Large intestine (tissue), 3 donors: ENCODE measurements at regions not wholly inside any gene's neighbourhood (a gene's known extent, or its start where the extent isn't known, plus 50 kb on each side); places are given as distances from the start of the nearest gene placed in this dataset.

Experiments
- DNase-seq, 2 donors: peaks; one replicate each; pipeline versions ENCODE4 v3.0.0 to v3.0.0-alpha.2; 2013
- H3K27ac ChIP-seq: one replicate; pipeline ENCODE4 v1.5.1; 2013; ENCODE audit warnings: low read length
- H3K27me3 ChIP-seq: 2 replicates; pipeline ENCODE4 v1.6.1; 2013; ENCODE audit warnings: low read length; ENCODE audit not compliant: control insufficient read depth, insufficient read depth
- H3K36me3 ChIP-seq: 2 replicates; pipeline ENCODE4 v1.6.1; 2013; ENCODE audit warnings: low read length; ENCODE audit not compliant: control insufficient read depth, insufficient read depth
- H3K4me1 ChIP-seq: one replicate; pipeline ENCODE4 v1.6.1; 2013; ENCODE audit warnings: low read length; ENCODE audit not compliant: control insufficient read depth, insufficient read depth
- H3K4me3 ChIP-seq: one replicate; pipeline ENCODE4 v1.5.1; 2013; ENCODE audit warnings: low read length
- H3K9me3 ChIP-seq: one replicate; pipeline ENCODE4 v1.6.1; 2013; ENCODE audit warnings: mild to moderate bottlenecking, low read depth, low read length, moderate library complexity; ENCODE audit not compliant: control insufficient read depth
- WGBS: methylation state at CpG from one replicate; pipeline ENCODE4 v1.1.5; 2013; ENCODE audit warnings: low lambda C conversion rate; ENCODE audit not compliant: insufficient coverage; 5-methylcytosine and 5-hydroxymethylcytosine counted together

GRCh38 chr2:238741277-238741676 is 106.6 kb upstream of the TWIST2 start:
- Histone ChIP-seq H3K4me3 (no peak overlapping the region), H3K9me3 (no peaks in the 10 kb centered on the region), H3K27ac (no peak overlapping the region), H3K27me3 (no peaks in the 10 kb centered on the region), H3K4me1 (no peaks in the 10 kb centered on the region), H3K36me3 (no peaks in the 10 kb centered on the region)
- DNase-seq, result no peak
- no CpG with 5 or more reads among the region's 2 CpGs for WGBS

DNA sequence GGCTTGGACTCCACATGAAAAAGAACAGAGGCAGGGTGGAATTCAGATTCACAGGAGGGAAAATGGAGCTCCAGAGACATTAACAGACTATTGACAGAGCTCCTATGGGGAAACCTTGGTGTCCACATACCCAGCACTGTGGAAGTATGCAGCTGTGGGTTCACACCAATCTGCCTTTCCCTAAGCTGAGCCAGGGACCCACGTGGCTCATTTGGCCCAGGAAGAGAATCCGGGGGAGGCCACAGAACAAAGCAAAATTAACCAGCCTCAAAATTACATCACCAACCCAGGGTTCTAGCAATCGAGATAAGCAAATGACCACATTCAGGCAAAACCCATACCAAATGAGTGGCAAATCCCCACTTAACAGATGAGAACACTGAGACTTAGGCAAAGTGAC is 105.8 kb upstream of the TWIST2 start:
- Histone ChIP-seq H3K4me1 (no peaks in the 10 kb centered on the region), H3K4me3 (no peak overlapping the region), H3K36me3 (no peaks in the 10 kb centered on the region), H3K27me3 (no peaks in the 10 kb centered on the region), H3K9me3 (no peaks in the 10 kb centered on the region), H3K27ac (no peak overlapping the region)
- no CpG with 5 or more reads among the region's 3 CpGs for WGBS
- no peak for DNase-seq

DNA sequence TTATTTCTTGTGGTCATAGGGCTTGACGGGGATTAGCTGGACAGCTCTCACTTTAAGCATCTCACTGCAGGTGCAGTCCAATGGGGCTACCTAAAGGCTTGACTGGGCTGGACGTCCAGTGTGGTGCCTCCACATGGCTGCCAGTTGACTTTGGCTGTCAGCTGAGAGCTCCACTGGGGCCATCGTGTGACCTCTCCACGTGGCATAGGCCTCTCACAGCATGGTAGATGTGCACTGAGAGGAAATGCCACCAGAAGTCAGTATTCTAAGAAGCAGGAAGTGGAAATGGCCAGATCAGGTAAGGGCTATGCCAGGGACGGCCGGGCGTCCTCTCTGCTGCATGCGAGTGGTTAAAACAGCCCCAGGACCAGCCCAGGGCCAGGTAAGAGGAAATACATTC is 105.2 kb upstream of the TWIST2 start:
- no peak overlapping the region for H3K27ac ChIP-seq
- no peaks in the 10 kb centered on the region for H3K9me3 ChIP-seq
- H3K27me3 ChIP-seq, result no peaks in the 10 kb centered on the region
- DNase-seq, result no peak
- no CpG with 5 or more reads among the region's 8 CpGs for WGBS
- H3K4me1 ChIP-seq, result no peaks in the 10 kb centered on the region
- H3K4me3 ChIP-seq, result no peak overlapping the region
- no peaks in the 10 kb centered on the region for H3K36me3 ChIP-seq

- Histone ChIP-seq H3K27ac (no peak overlapping the region), H3K36me3 (no peaks in the 10 kb centered on the region), H3K4me1 (no peaks in the 10 kb centered on the region), H3K27me3 (no peaks in the 10 kb centered on the region), H3K4me3 (no peak overlapping the region), H3K9me3 (no peaks in the 10 kb centered on the region)
- DNase-seq, result no peak
- no CpG with 5 or more reads among the region's 21 CpGs for WGBS
These were observed 104.4 kb upstream of the TWIST2 start for GRCh38 chr2:238743243-238744065.

DNA sequence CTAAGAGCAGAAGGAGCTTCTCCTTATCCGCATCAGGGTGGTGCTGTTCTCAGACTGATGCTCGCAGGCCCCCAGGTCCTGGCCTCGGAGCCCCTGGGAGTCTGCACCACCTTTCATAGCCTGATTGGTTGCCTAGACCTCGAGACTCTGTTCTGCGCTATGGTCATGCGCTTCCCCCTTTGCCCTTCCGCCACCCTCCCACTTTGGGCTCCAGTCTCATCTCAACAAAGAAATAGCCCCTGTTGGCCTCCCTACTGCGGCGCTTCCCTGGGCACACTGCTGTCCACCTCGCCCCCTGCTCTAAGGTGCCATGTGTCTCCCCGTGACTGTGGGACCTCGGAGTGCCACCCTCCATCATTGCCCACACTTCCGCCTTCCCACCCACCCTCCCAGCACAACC is 102.9 kb upstream of the TWIST2 start:
- Histone ChIP-seq H3K4me3 (no peak overlapping the region), H3K4me1 (no peaks in the 10 kb centered on the region), H3K9me3 (no peaks in the 10 kb centered on the region), H3K27ac (no peak overlapping the region), H3K36me3 (no peaks in the 10 kb centered on the region), H3K27me3 (no peaks in the 10 kb centered on the region)
- DNase-seq, result no peak
- WGBS, result no CpG with 5 or more reads among the region's 13 CpGs

DNA sequence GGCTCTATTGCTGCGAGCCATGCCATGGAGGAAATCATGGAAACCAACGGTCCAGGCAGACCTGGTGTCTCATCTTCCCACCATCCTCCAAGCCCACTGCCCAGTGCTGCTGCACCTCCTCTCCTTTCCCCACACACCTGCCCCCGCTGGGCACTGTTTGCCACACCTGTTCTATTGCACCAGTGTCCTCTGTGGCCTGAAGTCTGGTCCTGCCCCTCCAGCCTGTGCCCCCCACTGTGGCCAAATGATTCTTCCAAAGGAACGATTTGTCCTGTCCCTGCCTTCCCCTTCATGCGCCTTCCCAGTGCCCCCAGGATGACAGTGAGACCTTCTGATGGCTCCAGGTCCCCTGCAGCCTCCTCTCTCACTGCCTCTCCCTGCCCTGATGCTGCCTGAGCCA is 101.9 kb upstream of the TWIST2 start:
- no CpG with 5 or more reads among the region's 5 CpGs for WGBS
- Histone ChIP-seq H3K4me3 (no peak overlapping the region), H3K9me3 (no peaks in the 10 kb centered on the region), H3K36me3 (no peaks in the 10 kb centered on the region), H3K27me3 (no peaks in the 10 kb centered on the region), H3K27ac (no peak overlapping the region), H3K4me1 (no peaks in the 10 kb centered on the region)
- DNase-seq, result no peak

DNA sequence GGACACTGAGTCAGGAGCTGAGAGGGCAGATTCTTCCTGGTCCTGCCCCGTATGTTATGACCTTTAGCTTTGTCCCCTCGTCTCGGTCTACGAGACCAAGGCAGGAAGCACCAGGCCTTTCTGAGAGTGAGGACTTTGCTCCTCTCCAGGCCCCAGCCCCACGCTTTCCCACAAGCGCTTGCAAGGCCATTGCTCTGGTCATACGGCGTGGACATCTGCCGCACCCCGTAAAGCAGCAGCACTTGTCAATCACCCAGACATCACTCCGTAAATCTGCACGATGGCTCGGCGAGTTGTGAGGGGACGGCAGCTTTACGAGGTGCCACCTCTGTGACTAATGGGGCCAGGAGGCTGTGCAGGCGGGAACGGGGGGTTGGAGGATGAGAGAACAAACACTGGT is 100.8 kb upstream of the TWIST2 start:
- DNase-seq, result no peak
- WGBS, result no CpG with 5 or more reads among the region's 18 CpGs
- H3K27me3 ChIP-seq, result no peaks in the 10 kb centered on the region

DNA sequence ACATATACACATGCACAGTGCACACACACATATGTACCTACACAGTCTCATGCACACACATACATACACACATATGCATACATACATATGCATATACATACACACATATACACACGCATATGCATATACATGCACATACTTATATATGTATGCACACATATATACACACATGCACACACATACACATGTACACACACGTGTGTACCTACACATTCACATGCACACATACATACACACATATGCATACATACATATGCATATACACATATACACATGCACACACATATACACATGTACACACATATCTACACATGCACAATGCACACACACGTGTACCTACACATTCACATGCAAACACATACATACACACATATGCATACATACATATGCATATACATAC is 100.3 kb upstream of the TWIST2 start:
- H3K27ac ChIP-seq, result no peak overlapping the region
- no peaks in the 10 kb centered on the region for H3K9me3 ChIP-seq
- DNase-seq, result no peak
- no peaks in the 10 kb centered on the region for H3K4me1 ChIP-seq
- WGBS, result no CpG with 5 or more reads among the region's 3 CpGs
- H3K4me3 ChIP-seq, result no peak overlapping the region
- H3K36me3 ChIP-seq, result no peaks in the 10 kb centered on the region
- no peaks in the 10 kb centered on the region for H3K27me3 ChIP-seq

More for the DNA sequence above, 100.8 kb upstream of the TWIST2 start:
- Histone ChIP-seq H3K4me1 (no peaks in the 10 kb centered on the region), H3K27ac (no peak overlapping the region), H3K36me3 (no peaks in the 10 kb centered on the region), H3K9me3 (no peaks in the 10 kb centered on the region), H3K4me3 (no peak overlapping the region)

DNA sequence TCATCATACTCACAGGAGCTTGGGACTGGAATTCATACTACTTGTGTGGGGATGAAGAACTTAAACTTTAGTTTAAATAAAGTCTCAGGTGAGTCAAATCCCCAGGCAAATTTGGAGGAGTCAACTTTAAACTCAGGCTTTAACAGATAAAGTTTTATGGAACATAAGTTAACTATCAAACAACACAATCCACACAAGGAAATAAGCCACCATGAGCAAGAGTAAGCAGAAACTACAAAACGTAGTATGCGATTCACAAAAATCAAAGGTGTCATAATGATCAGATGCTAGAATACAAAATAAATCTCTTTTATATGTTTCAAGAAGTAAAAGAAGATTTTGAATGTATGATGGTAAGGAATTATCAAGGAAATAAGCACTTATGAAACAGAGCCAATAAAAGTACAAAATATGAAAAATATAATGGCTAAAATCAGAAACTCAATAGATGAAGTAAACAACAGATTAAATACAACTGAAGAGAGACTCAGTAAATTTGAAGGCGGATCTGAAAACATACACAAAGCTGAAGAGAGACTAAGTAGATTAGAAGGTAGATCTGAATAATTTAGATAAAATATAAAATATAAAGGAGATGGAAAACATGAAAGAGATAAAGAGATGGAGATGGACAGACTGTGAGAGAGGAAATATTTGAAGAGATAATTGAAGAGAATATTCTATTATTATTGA is 97.5 kb upstream of the TWIST2 start:
- WGBS, result 100% methylated on average over 2 of the region's 3 CpGs
- H3K4me3 ChIP-seq, result no peak overlapping the region
- no peaks in the 10 kb centered on the region for H3K4me1 ChIP-seq
- no peak overlapping the region for H3K27ac ChIP-seq
- H3K9me3 ChIP-seq, result no peaks in the 10 kb centered on the region
- DNase-seq, result no peak
- no peaks in the 10 kb centered on the region for H3K36me3 ChIP-seq
- H3K27me3 ChIP-seq, result no peaks in the 10 kb centered on the region

- Histone ChIP-seq H3K9me3 (no peaks in the 10 kb centered on the region), H3K4me3 (no peak overlapping the region), H3K27me3 (no peaks in the 10 kb centered on the region), H3K27ac (no peak overlapping the region), H3K4me1 (no peaks in the 10 kb centered on the region), H3K36me3 (no peaks in the 10 kb centered on the region)
- 40% methylated on average over 2 of the region's 8 CpGs for WGBS
- DNase-seq, result no peak
These were observed 93.6 kb upstream of the TWIST2 start for GRCh38 chr2:238754259-238754658.

DNA sequence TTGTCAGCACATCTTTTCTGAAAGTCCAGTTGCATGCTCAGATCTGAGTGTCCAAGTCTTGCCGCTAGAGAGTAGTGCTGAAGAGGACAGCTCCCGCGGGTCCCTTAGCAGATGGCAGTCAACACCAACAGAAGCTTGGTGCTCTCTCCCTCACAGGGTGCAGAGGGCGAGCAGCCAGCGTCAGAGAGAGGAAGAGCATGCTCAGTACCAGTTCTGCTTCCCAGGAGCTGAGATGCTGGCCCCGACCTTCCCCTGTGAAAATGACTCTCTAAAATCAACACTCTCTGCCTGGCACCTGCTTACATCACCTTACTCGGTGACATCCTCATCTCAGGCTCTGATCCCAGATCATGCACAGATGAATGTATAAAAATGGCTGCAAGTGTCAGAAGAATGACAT is 86.0 kb upstream of the TWIST2 start:
- no CpG with 5 or more reads among the region's 7 CpGs for WGBS
- no peak for DNase-seq
- no peaks in the 10 kb centered on the region for H3K9me3 ChIP-seq

More for the DNA sequence above, 86.0 kb upstream of the TWIST2 start:
- Histone ChIP-seq H3K36me3 (no peaks in the 10 kb centered on the region), H3K27ac (no peak overlapping the region), H3K4me3 (no peak overlapping the region), H3K27me3 (peaks cover 2% of the 10 kb centered on the region), H3K4me1 (no peaks in the 10 kb centered on the region)
